PC-9 (cell line): ENCODE measurements at regions not wholly inside any gene's neighbourhood (a gene's known extent, or its start where the extent isn't known, plus 50 kb on each side); places are given as distances from the start of the nearest gene placed in this dataset.

Experiments used
- BruUV-seq: library from RNA; stranded (reverse); fragments of 400-500 nt; replicated peaks from 2 replicates; lab custom pipeline; 2021; lab: Mats Ljungman, UMichigan
- CTCF ChIA-PET: fragments of 300-600 bp; sonication (Branson Sonifier 250); formaldehyde crosslinking; loops from one replicate; lab custom pipeline; 2022; ENCODE audit warnings: antibody characterized with exemption; lab: Charles Lee
- POLR2A ChIA-PET: fragments of 300-600 bp; sonication (Branson Sonifier 250); formaldehyde crosslinking; loops from one replicate; lab custom pipeline; 2022; ENCODE audit warnings: antibody characterized with exemption; ENCODE audit not compliant: unreplicated experiment; lab: Charles Lee
- DNase-seq, 2 experiments: peaks; one replicate each; pipeline versions ENCODE4 v3.0.0 to v3.0.0-alpha.2; 2015 to 2022; ENCODE audit warnings: mixed read lengths in 1 of 2
- H2AFZ ChIP-seq: fragments of 200-600 bp; sonication (generic); 2 replicates; pipeline ENCODE4 v1.8.1; 2017; ENCODE audit warnings: antibody characterized with exemption
- H3F3A ChIP-seq: fragments of 200-600 bp; sonication (generic); 2 replicates; pipeline ENCODE4 v1.8.1; 2017; ENCODE audit warnings: antibody characterized with exemption, mild to moderate bottlenecking, low read depth; ENCODE audit not compliant: insufficient read depth
- H3K27ac ChIP-seq: fragments of 200-600 bp; sonication (generic); 2 replicates; pipeline ENCODE4 v1.6.1; 2016; ENCODE audit warnings: mixed run types
- H3K27me3 ChIP-seq: fragments of 200-600 bp; sonication (generic); 2 replicates; pipeline ENCODE4 v1.6.1; 2016; ENCODE audit warnings: low read depth, mixed run types; ENCODE audit not compliant: insufficient read depth
- H3K36me3 ChIP-seq: fragments of 200-600 bp; sonication (generic); 2 replicates; pipeline ENCODE4 v1.6.1; 2016; ENCODE audit warnings: low read depth, mixed run types
- H3K4me1 ChIP-seq: fragments of 200-600 bp; sonication (generic); replicated peaks from 2 replicates; pipeline ENCODE4 v1.6.1; 2016; ENCODE audit warnings: mixed run types; ENCODE audit not compliant: insufficient read depth
- H3K4me2 ChIP-seq: fragments of 200-600 bp; sonication (generic); 2 replicates; pipeline ENCODE4 v1.6.1; 2017; ENCODE audit warnings: mixed run types
- H3K4me3 ChIP-seq: fragments of 200-600 bp; sonication (generic); 2 replicates; pipeline ENCODE4 v1.6.1; 2016; ENCODE audit warnings: mixed run types
- H3K79me2 ChIP-seq: fragments of 200-600 bp; sonication (generic); 2 replicates; pipeline ENCODE4 v1.6.1; 2017; ENCODE audit warnings: low read depth, mixed run types
- H3K9me2 ChIP-seq: fragments of 200-600 bp; sonication (generic); 2 replicates; pipeline ENCODE4 v1.8.1; 2017; ENCODE audit warnings: mild to moderate bottlenecking; ENCODE audit not compliant: insufficient read depth
- H3K9me3 ChIP-seq: fragments of 200-600 bp; sonication (generic); 2 replicates; pipeline ENCODE4 v1.8.1; 2016; ENCODE audit warnings: low read depth; ENCODE audit not compliant: insufficient read depth
- H4K20me1 ChIP-seq: fragments of 200-600 bp; sonication (generic); 2 replicates; pipeline ENCODE4 v1.8.1; 2017; ENCODE audit not compliant: insufficient read depth
- CTCF ChIP-seq: fragments of 200-600 bp; sonication (generic); conservative IDR thresholded peaks from 2 replicates; pipeline ENCODE4 v1.6.1; 2017; ENCODE audit warnings: mixed run types, antibody characterized with exemption, mild to moderate bottlenecking, moderate library complexity
- EZH2 ChIP-seq: fragments of 200-600 bp; sonication (generic); IDR thresholded peaks from 2 replicates; pipeline ENCODE4 v1.8.0; 2017; ENCODE audit warnings: antibody characterized with exemption, low read depth
- intact Hi-C: fragments of 100-400 bp; cut with micrococcal nuclease; formaldehyde crosslinking; loops from one replicate; pipeline ENCODE4 v1.10.0; 2022; ENCODE audit not compliant: unreplicated experiment

GRCh38 chr18:29547626-29548025 is 1370.7 kb upstream of the CDH2 start:
- Histone ChIP-seq H3K36me3 (no peaks in the 10 kb centered on the region), H3K4me3 (no peak overlapping the region), H2AFZ (no peak overlapping the region), H4K20me1 (no peaks in the 10 kb centered on the region), H3F3A (no peaks in the 10 kb centered on the region), H3K4me2 (no peak overlapping the region), H3K9me2 (no peaks in the 10 kb centered on the region), H3K79me2 (no peaks in the 10 kb centered on the region), H3K27me3 (no peaks in the 10 kb centered on the region), H3K4me1 (no peaks in the 10 kb centered on the region), H3K9me3 (no peaks in the 10 kb centered on the region), H3K27ac (no peak overlapping the region)
- POLR2A ChIA-PET: no interaction called here
- DNase-seq: no peak
- intact Hi-C loops: no loop called here
- TF ChIP-seq CTCF: no peak
- TF ChIP-seq EZH2: no peak
- BruUV-seq: no TSS peak
- CTCF ChIA-PET: no interaction called here

GRCh38 chr18:29540548-29540947 is 1363.6 kb upstream of the CDH2 start:
- Histone ChIP-seq H3K27ac (no peak overlapping the region), H3K4me2 (no peak overlapping the region), H4K20me1 (no peaks in the 10 kb centered on the region), H2AFZ (0 out of 2 replicates have a peak overlapping the region, but pooled peaks have one; percentile 27), H3K36me3 (no peaks in the 10 kb centered on the region), H3K27me3 (no peaks in the 10 kb centered on the region), H3F3A (no peaks in the 10 kb centered on the region), H3K9me3 (no peaks in the 10 kb centered on the region), H3K4me1 (no peaks in the 10 kb centered on the region), H3K4me3 (no peak overlapping the region), H3K9me2 (no peaks in the 10 kb centered on the region), H3K79me2 (no peaks in the 10 kb centered on the region)
- intact Hi-C loops: no loop called here
- BruUV-seq: no TSS peak
- DNase-seq: no peak
- no peak for TF ChIP-seq EZH2
- ChIA-PET CTCF (no interaction called here), POLR2A (no interaction called here)

DNA sequence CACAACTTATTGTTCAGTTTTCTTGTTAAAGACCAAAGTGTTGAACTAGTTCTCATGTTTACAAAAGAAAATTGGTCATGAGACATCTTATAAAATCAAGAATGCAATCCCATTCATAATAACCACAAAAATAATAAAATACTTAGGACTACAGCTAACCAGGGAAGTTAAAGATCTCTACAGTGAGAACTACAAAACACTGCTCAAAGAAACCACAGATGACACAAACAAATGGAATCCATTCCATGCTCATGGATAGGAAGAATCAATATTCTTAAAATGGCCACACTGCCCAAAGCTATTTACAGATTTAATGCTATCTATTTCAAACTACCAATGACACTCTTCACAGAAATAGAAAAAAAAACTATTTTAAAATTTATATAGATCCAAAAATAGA is 1354.8 kb upstream of the CDH2 start:
- POLR2A ChIA-PET: no interaction called here
- Histone ChIP-seq H3K36me3 (no peaks in the 10 kb centered on the region), H3F3A (no peaks in the 10 kb centered on the region), H3K4me3 (no peak overlapping the region), H3K79me2 (no peaks in the 10 kb centered on the region), H3K27ac (no peak overlapping the region), H3K9me3 (no peaks in the 10 kb centered on the region), H3K9me2 (no peaks in the 10 kb centered on the region), H3K4me2 (no peak overlapping the region), H2AFZ (no peak overlapping the region), H3K27me3 (no peaks in the 10 kb centered on the region), H4K20me1 (no peaks in the 10 kb centered on the region), H3K4me1 (no peaks in the 10 kb centered on the region)
- no peak for TF ChIP-seq EZH2
- TF ChIP-seq CTCF: no peak
- no TSS peak for BruUV-seq
- DNase-seq: no peak
- intact Hi-C loops: no loop called here
- CTCF ChIA-PET: no interaction called here

GRCh38 chr18:29523371-29523770 is 1346.4 kb upstream of the CDH2 start:
- Histone ChIP-seq H3K79me2 (no peaks in the 10 kb centered on the region), H3F3A (no peaks in the 10 kb centered on the region), H3K9me3 (no peaks in the 10 kb centered on the region), H3K4me3 (no peak overlapping the region), H3K9me2 (no peaks in the 10 kb centered on the region), H3K27ac (no peak overlapping the region), H3K36me3 (no peaks in the 10 kb centered on the region), H3K4me2 (no peak overlapping the region), H3K27me3 (no peaks in the 10 kb centered on the region), H2AFZ (no peak overlapping the region), H4K20me1 (no peaks in the 10 kb centered on the region), H3K4me1 (no peaks in the 10 kb centered on the region)
- CTCF ChIA-PET: no interaction called here
- POLR2A ChIA-PET: no interaction called here
- intact Hi-C loops: no loop called here
- TF ChIP-seq CTCF (no peak), EZH2 (no peak)
- DNase-seq: no peak
- BruUV-seq: no TSS peak
